ENCODE measurements at regions not wholly inside any gene's neighbourhood (a gene's known extent, or its start where the extent isn't known, plus 50 kb on each side); places are given as distances from the start of the nearest gene placed in this dataset.

- Histone ChIP-seq H3K4me3 (ENCODE audit: insufficient read depth, low read depth, low read length) (no peak overlapping the region), H3K27me3 (ENCODE audit: control insufficient read depth, insufficient read depth, low read length) (no peaks in the 10 kb centered on the region)
- DNase-seq: no peak
Measured at GRCh38 chr11:92342034-92342720, 117.6 kb downstream of the FAT3 start.

GRCh38 chr11:92342886-92343285 lies 118.3 kb downstream of the FAT3 start:
- no peak overlapping the region for H3K4me3 ChIP-seq (ENCODE audit: insufficient read depth, low read depth, low read length)
- no peak for DNase-seq
- H3K27me3 ChIP-seq (ENCODE audit: control insufficient read depth, insufficient read depth, low read length): no peaks in the 10 kb centered on the region
- no peaks in the 10 kb centered on the region for H3K36me3 ChIP-seq (replicated peaks; ENCODE audit: control insufficient read depth, insufficient read depth, low read length)

More at GRCh38 chr11:92342034-92342720, 117.6 kb downstream of the FAT3 start:
- no peaks in the 10 kb centered on the region for H3K36me3 ChIP-seq (replicated peaks; ENCODE audit: control insufficient read depth, insufficient read depth, low read length)

- H3K36me3 ChIP-seq (replicated peaks; ENCODE audit: control insufficient read depth, insufficient read depth, low read length): no peaks in the 10 kb centered on the region
- no peak overlapping the region for H3K4me3 ChIP-seq (ENCODE audit: insufficient read depth, low read depth, low read length)
- DNase-seq: no peak
- H3K27me3 ChIP-seq (ENCODE audit: control insufficient read depth, insufficient read depth, low read length): no peaks in the 10 kb centered on the region
Measured at GRCh38 chr11:92346220-92346619, 121.6 kb downstream of the FAT3 start.

- no peak for DNase-seq
- Histone ChIP-seq H3K36me3 (replicated peaks; ENCODE audit: control insufficient read depth, insufficient read depth, low read length) (no peaks in the 10 kb centered on the region), H3K4me3 (ENCODE audit: insufficient read depth, low read depth, low read length) (no peak overlapping the region), H3K27me3 (ENCODE audit: control insufficient read depth, insufficient read depth, low read length) (no peaks in the 10 kb centered on the region)
Measured at GRCh38 chr11:92347454-92347853, 122.8 kb downstream of the FAT3 start.

GRCh38 chr11:92349486-92350156 lies 125.0 kb downstream of the FAT3 start:
- Histone ChIP-seq H3K36me3 (replicated peaks; ENCODE audit: control insufficient read depth, insufficient read depth, low read length) (no peaks in the 10 kb centered on the region), H3K27me3 (ENCODE audit: control insufficient read depth, insufficient read depth, low read length) (no peaks in the 10 kb centered on the region), H3K4me3 (ENCODE audit: insufficient read depth, low read depth, low read length) (no peak overlapping the region)
- DNase-seq: no peak

- no peak overlapping the region for H3K4me3 ChIP-seq (ENCODE audit: insufficient read depth, low read depth, low read length)
- no peaks in the 10 kb centered on the region for H3K27me3 ChIP-seq (ENCODE audit: control insufficient read depth, insufficient read depth, low read length)
- no peaks in the 10 kb centered on the region for H3K36me3 ChIP-seq (replicated peaks; ENCODE audit: control insufficient read depth, insufficient read depth, low read length)
- DNase-seq: no peak
Measured at GRCh38 chr11:92357344-92357743, 132.7 kb downstream of the FAT3 start.

- H3K36me3 ChIP-seq (replicated peaks; ENCODE audit: control insufficient read depth, insufficient read depth, low read length): no peaks in the 10 kb centered on the region
- DNase-seq: no peak
- no peaks in the 10 kb centered on the region for H3K27me3 ChIP-seq (ENCODE audit: control insufficient read depth, insufficient read depth, low read length)
- H3K4me3 ChIP-seq (ENCODE audit: insufficient read depth, low read depth, low read length): no peak overlapping the region
Measured at GRCh38 chr11:92357841-92358240, 133.2 kb downstream of the FAT3 start.

- no peak overlapping the region for H3K4me3 ChIP-seq (ENCODE audit: insufficient read depth, low read depth, low read length)
- no peaks in the 10 kb centered on the region for H3K27me3 ChIP-seq (ENCODE audit: control insufficient read depth, insufficient read depth, low read length)
- no peak for DNase-seq
- no peaks in the 10 kb centered on the region for H3K36me3 ChIP-seq (replicated peaks; ENCODE audit: control insufficient read depth, insufficient read depth, low read length)
Measured at GRCh38 chr11:92361551-92361950, 136.9 kb downstream of the FAT3 start.

GRCh38 chr11:92362989-92363388 lies 138.4 kb downstream of the FAT3 start:
- Histone ChIP-seq H3K4me3 (ENCODE audit: insufficient read depth, low read depth, low read length) (no peak overlapping the region), H3K27me3 (ENCODE audit: control insufficient read depth, insufficient read depth, low read length) (no peaks in the 10 kb centered on the region), H3K36me3 (replicated peaks; ENCODE audit: control insufficient read depth, insufficient read depth, low read length) (no peaks in the 10 kb centered on the region)
- no peak for DNase-seq

- Histone ChIP-seq H3K27me3 (ENCODE audit: control insufficient read depth, insufficient read depth, low read length) (no peaks in the 10 kb centered on the region), H3K4me3 (ENCODE audit: insufficient read depth, low read depth, low read length) (no peak overlapping the region), H3K36me3 (replicated peaks; ENCODE audit: control insufficient read depth, insufficient read depth, low read length) (no peaks in the 10 kb centered on the region)
- no peak for DNase-seq
Measured at GRCh38 chr11:92364177-92364576, 139.6 kb downstream of the FAT3 start.

GRCh38 chr11:92376146-92376599 lies 151.6 kb downstream of the FAT3 start:
- no peak overlapping the region for H3K4me3 ChIP-seq (ENCODE audit: insufficient read depth, low read depth, low read length)
- H3K27me3 ChIP-seq (ENCODE audit: control insufficient read depth, insufficient read depth, low read length): no peaks in the 10 kb centered on the region
- no peaks in the 10 kb centered on the region for H3K36me3 ChIP-seq (replicated peaks; ENCODE audit: control insufficient read depth, insufficient read depth, low read length)
- DNase-seq: peak; percentile 34

- Histone ChIP-seq H3K36me3 (replicated peaks; ENCODE audit: control insufficient read depth, insufficient read depth, low read length) (no peaks in the 10 kb centered on the region), H3K4me3 (ENCODE audit: insufficient read depth, low read depth, low read length) (no peak overlapping the region), H3K27me3 (ENCODE audit: control insufficient read depth, insufficient read depth, low read length) (no peaks in the 10 kb centered on the region)
- no peak for DNase-seq
Measured at GRCh38 chr11:92376680-92377079, 152.1 kb downstream of the FAT3 start.

GRCh38 chr11:92380882-92381281 lies 156.3 kb downstream of the FAT3 start:
- Histone ChIP-seq H3K27me3 (ENCODE audit: control insufficient read depth, insufficient read depth, low read length) (no peaks in the 10 kb centered on the region), H3K36me3 (replicated peaks; ENCODE audit: control insufficient read depth, insufficient read depth, low read length) (no peaks in the 10 kb centered on the region), H3K4me3 (ENCODE audit: insufficient read depth, low read depth, low read length) (no peak overlapping the region)
- no peak for DNase-seq

GRCh38 chr11:92382311-92382710 lies 157.7 kb downstream of the FAT3 start:
- no peak overlapping the region for H3K4me3 ChIP-seq (ENCODE audit: insufficient read depth, low read depth, low read length)
- H3K36me3 ChIP-seq (replicated peaks; ENCODE audit: control insufficient read depth, insufficient read depth, low read length): no peaks in the 10 kb centered on the region
- no peak for DNase-seq
- no peaks in the 10 kb centered on the region for H3K27me3 ChIP-seq (ENCODE audit: control insufficient read depth, insufficient read depth, low read length)

- no peaks in the 10 kb centered on the region for H3K36me3 ChIP-seq (replicated peaks; ENCODE audit: control insufficient read depth, insufficient read depth, low read length)
- DNase-seq: no peak
- no peaks in the 10 kb centered on the region for H3K27me3 ChIP-seq (ENCODE audit: control insufficient read depth, insufficient read depth, low read length)
- H3K4me3 ChIP-seq (ENCODE audit: insufficient read depth, low read depth, low read length): no peak overlapping the region
Measured at GRCh38 chr11:92383430-92383829, 158.8 kb downstream of the FAT3 start.

Data from H7 (cell line).